OCI-LY3 (cell line): ENCODE measurements at regions not wholly inside any gene's neighbourhood (a gene's known extent, or its start where the extent isn't known, plus 50 kb on each side); places are given as distances from the start of the nearest gene placed in this dataset.

ENCODE experiments used
- H2AFZ ChIP-seq: fragments of 200-600, 300-600 bp; shearing (Covaris generic); 2 replicates; pipeline ENCODE4 v1.6.0; 2014; ENCODE audit warnings: antibody characterized with exemption, low read depth, low read length
- H3K27ac ChIP-seq: fragments of 200-600, 300-600 bp; sonication (generic); 2 replicates; pipeline ENCODE4 v1.5.1; 2014; ENCODE audit warnings: mild to moderate bottlenecking, low read length, moderate library complexity, mixed read lengths
- H3K27me3 ChIP-seq: fragments of 200-600, 300-600 bp; sonication (generic); 2 replicates; pipeline ENCODE4 v1.6.1; 2014; ENCODE audit warnings: low read depth, low read length, mixed read lengths
- H3K36me3 ChIP-seq: fragments of 200-600, 300-600 bp; sonication (generic); replicated peaks from 2 replicates; pipeline ENCODE3; 2014; ENCODE audit warnings: low read depth, low read length, mixed read lengths
- H3K4me1 ChIP-seq: fragments of 300-600, 200-600 bp; sonication (generic); 2 replicates; pipeline ENCODE4 v1.6.1; 2014; ENCODE audit warnings: low read length, mixed read lengths
- H3K4me2 ChIP-seq: fragments of 200-600, 300-600 bp; sonication (generic); 2 replicates; pipeline ENCODE4 v1.6.1; 2014; ENCODE audit warnings: low read length, mixed read lengths
- H3K4me3 ChIP-seq: fragments of 300-600, 200-600 bp; sonication (generic); 2 replicates; pipeline ENCODE4 v1.5.1; 2014; ENCODE audit warnings: antibody characterized with exemption, mild to moderate bottlenecking, low read length, moderate library complexity
- H3K79me2 ChIP-seq: fragments of 300-600, 200-600 bp; shearing (Covaris generic); 2 replicates; pipeline ENCODE4 v1.6.1; 2014; ENCODE audit warnings: mild to moderate bottlenecking, low read length, mixed read lengths
- H3K9ac ChIP-seq: fragments of 300-600, 200-600 bp; shearing (Covaris generic); 2 replicates; pipeline ENCODE4 v1.6.0; 2014; ENCODE audit warnings: mild to moderate bottlenecking, low read length, moderate library complexity
- H3K9me3 ChIP-seq: fragments of 200-600, 300-600 bp; shearing (Covaris generic); 2 replicates; pipeline ENCODE4 v1.6.1; 2014; ENCODE audit warnings: low read length, mixed read lengths; ENCODE audit not compliant: insufficient read depth
- H4K20me1 ChIP-seq: fragments of 200-600, 300-600 bp; sonication (generic); 2 replicates; pipeline ENCODE4 v1.6.1; 2016; ENCODE audit warnings: low read length, mixed read lengths; ENCODE audit not compliant: insufficient read depth
- EZH2phosphoT487 ChIP-seq: fragments of 200-600 bp; shearing (Covaris generic); IDR thresholded peaks from 2 replicates; pipeline ENCODE4 v1.6.1; 2018; ENCODE audit warnings: antibody characterized with exemption, mixed run types, low read depth
- TF ChIP-seq, protein P1 (sequence below): fragments of 200-600, 300-600 bp; sonication (generic); IDR thresholded peaks from 2 replicates; pipeline ENCODE4 v1.5.1; 2014; ENCODE audit warnings: antibody characterized with exemption, low read length, low read depth

DNA sequence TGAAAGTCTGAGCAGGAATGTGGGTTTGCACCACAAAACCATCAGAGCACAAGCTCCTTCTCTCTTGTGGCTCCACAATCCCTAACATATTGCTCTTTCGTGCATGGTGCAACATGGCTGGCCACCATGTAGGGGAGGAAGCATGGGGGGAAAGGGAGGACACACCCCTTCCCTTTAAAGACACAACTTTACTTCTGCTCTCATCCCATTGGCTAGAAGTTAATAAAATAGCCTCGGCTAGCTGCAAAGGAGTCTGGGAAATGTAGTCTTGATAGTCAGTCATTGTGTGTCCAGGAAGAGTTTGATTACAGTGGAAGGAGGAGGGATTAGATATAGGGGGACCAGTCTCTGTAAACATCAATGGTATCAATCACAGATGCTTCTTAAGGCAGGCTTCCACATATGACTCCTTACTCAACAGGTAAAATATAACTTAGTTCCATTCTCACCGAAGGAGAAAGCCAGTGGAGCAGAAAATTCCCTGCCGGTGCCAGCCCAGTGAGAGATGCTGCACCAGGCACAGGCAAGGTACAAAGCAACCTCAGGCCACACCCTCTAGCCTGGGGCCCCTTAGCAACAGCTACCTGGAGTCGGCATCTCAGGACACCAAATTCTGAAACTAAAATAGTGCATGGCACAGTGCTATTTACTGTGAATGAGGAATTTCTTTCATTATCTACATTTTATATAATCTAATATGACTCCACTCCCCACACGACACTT, 124.7 kb upstream of the CTBP2 start:
- TF ChIP-seq EZH2phosphoT487, result no peak
- TF ChIP-seq, protein P1, sequence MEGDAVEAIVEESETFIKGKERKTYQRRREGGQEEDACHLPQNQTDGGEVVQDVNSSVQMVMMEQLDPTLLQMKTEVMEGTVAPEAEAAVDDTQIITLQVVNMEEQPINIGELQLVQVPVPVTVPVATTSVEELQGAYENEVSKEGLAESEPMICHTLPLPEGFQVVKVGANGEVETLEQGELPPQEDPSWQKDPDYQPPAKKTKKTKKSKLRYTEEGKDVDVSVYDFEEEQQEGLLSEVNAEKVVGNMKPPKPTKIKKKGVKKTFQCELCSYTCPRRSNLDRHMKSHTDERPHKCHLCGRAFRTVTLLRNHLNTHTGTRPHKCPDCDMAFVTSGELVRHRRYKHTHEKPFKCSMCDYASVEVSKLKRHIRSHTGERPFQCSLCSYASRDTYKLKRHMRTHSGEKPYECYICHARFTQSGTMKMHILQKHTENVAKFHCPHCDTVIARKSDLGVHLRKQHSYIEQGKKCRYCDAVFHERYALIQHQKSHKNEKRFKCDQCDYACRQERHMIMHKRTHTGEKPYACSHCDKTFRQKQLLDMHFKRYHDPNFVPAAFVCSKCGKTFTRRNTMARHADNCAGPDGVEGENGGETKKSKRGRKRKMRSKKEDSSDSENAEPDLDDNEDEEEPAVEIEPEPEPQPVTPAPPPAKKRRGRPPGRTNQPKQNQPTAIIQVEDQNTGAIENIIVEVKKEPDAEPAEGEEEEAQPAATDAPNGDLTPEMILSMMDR, result no peak
- H3K27ac ChIP-seq, result no peak overlapping the region
- no peaks in the 10 kb centered on the region for H3K4me1 ChIP-seq
- H3K4me2 ChIP-seq, result no peak overlapping the region
- H3K27me3 ChIP-seq, result no peaks in the 10 kb centered on the region
- H3K9ac ChIP-seq, result no peak overlapping the region
- H4K20me1 ChIP-seq, result no peaks in the 10 kb centered on the region
- H3K79me2 ChIP-seq, result no peaks in the 10 kb centered on the region
- no peaks in the 10 kb centered on the region for H3K36me3 ChIP-seq
- no peaks in the 10 kb centered on the region for H3K9me3 ChIP-seq
- no peak overlapping the region for H3K4me3 ChIP-seq
- no peak overlapping the region for H2AFZ ChIP-seq

DNA sequence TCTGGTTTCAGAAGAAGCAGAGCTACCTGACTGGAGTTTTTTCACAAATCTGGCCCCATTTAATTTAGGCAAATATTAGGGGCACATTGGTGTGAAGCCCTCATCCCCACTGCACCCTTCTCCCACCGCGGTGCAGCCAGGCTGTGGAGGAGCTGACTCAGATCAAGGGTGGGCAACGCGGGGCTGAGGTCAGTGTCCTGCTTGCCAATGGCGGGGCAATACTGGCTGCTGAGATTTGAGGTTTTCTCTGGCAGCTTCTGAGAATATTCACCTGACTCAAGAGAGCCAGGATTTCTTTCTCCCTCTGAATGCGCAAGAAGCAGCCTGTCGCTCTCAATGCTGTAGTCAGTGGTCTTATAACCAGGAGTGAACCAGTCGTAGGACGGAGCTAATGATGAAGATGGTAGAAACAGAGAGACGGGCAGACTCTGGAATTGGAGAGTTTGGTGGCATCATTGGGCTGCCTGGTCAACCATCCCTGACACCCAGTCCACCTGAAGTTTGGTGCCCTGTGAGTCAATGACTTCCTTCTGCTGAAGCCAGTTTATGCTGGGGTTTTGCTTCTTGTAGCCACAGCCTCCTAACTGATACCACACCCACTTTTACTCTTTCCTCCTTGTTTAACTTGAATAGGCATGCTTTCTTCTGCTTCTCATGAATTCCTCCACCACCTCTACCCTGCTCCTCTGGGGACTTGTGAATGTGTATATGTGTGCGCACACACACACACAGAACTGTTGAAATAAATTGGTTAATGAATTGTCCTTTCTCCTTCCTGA, 123.7 kb upstream of the CTBP2 start:
- Histone ChIP-seq H2AFZ (no peak overlapping the region), H3K9ac (no peak overlapping the region), H3K4me1 (no peaks in the 10 kb centered on the region), H3K4me2 (no peak overlapping the region), H3K79me2 (no peaks in the 10 kb centered on the region), H3K4me3 (no peak overlapping the region), H3K27ac (no peak overlapping the region), H4K20me1 (no peaks in the 10 kb centered on the region), H3K36me3 (no peaks in the 10 kb centered on the region), H3K27me3 (no peaks in the 10 kb centered on the region), H3K9me3 (no peaks in the 10 kb centered on the region)
- no peak for TF ChIP-seq EZH2phosphoT487
- TF ChIP-seq, protein P1, result no peak

DNA sequence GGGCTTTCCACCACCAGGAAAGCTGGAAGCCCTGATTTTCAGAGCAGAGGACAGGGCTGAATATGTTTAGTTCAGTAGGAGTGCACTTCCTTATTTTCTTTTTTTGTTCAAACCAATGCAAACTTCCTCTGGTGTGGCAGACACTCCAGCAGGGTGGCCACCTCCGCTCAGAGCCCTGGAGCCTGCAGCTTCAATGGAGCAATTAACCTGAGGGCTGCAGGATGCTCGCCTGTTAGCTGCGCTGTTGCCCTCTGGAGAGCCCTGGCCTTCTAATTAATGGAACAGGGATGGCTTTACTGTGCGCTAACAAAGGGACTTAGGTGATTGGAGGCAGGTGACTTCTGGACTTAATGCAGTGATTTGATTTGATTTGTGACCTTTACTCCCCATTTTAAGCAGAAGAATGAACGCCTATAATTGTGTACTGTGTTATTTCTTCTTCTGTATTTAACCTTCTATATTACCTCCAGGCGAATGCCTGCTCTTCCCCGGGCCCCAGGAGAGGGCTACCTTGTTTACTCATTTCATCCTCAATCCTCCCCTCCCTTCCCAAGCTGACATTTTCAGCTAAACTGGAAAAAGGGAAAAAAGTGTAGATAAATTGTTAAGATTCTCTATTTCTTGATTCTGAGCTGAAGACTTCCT, 123.0 kb upstream of the CTBP2 start:
- no peak overlapping the region for H3K27ac ChIP-seq
- H3K4me3 ChIP-seq, result no peak overlapping the region
- no peak overlapping the region for H3K4me2 ChIP-seq
- no peaks in the 10 kb centered on the region for H3K9me3 ChIP-seq
- TF ChIP-seq, protein P1, result no peak
- no peak for TF ChIP-seq EZH2phosphoT487
- no peaks in the 10 kb centered on the region for H3K4me1 ChIP-seq
- no peaks in the 10 kb centered on the region for H3K36me3 ChIP-seq
- H3K9ac ChIP-seq, result no peak overlapping the region
- H4K20me1 ChIP-seq, result no peaks in the 10 kb centered on the region
- H2AFZ ChIP-seq, result no peak overlapping the region
- no peaks in the 10 kb centered on the region for H3K27me3 ChIP-seq
- no peaks in the 10 kb centered on the region for H3K79me2 ChIP-seq

DNA sequence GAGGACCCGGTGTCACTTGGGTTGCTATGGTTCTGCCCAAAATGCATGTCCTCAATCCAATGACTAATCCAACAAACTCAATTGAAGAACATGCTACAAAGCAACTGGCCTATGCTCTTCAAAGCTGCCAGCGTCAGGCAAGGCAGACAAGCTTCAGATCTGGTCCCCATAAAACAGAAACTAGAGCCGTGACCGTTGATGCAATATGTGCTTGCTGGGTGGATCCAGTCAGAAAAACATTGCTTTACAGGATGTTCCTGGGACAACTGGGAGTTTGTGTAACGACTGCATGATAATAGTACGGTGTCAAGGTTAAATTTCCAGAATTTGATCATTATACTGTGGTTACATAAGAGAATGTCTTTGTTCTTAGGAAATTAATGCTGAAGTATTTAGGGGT, 120.7 kb upstream of the CTBP2 start:
- H4K20me1 ChIP-seq, result no peaks in the 10 kb centered on the region
- TF ChIP-seq, protein P1, result no peak
- TF ChIP-seq EZH2phosphoT487, result no peak

More for the DNA sequence above, 120.7 kb upstream of the CTBP2 start:
- no peak overlapping the region for H3K4me3 ChIP-seq
- no peaks in the 10 kb centered on the region for H3K4me1 ChIP-seq
- H2AFZ ChIP-seq, result no peak overlapping the region
- H3K79me2 ChIP-seq, result no peaks in the 10 kb centered on the region
- H3K27ac ChIP-seq, result no peak overlapping the region
- H3K4me2 ChIP-seq, result no peak overlapping the region
- H3K27me3 ChIP-seq, result no peaks in the 10 kb centered on the region
- no peak overlapping the region for H3K9ac ChIP-seq
- no peaks in the 10 kb centered on the region for H3K36me3 ChIP-seq
- no peaks in the 10 kb centered on the region for H3K9me3 ChIP-seq
